Small intestine (tissue), 7 donors: ENCODE measurements at regions not wholly inside any gene's neighbourhood (a gene's known extent, or its start where the extent isn't known, plus 50 kb on each side); places are given as distances from the start of the nearest gene placed in this dataset.
"Not testable (repeated sequence)": the region's sequence is repeated elsewhere in the genome, so short reads cannot be mapped to it uniquely, and the experiment has no call there.

Experiments
- DNase-seq, 2 donors: peaks; one replicate each; pipeline versions ENCODE4 v3.0.0 to v3.0.0-alpha.2; 2013
- FAIRE-seq: peaks from 2 replicates; lab custom pipeline; 2012; peaks lifted over from hg19 to GRCh38; lab: Jason Lieb, UNC
- H3K27ac ChIP-seq, 3 donors: one replicate each; pipeline ENCODE4 v1.5.1; 2013; ENCODE audit warnings: low read length in 2 of 3, mild to moderate bottlenecking in 2 of 3, control low read depth in 1 of 3, inconsistent platforms in 1 of 3, low read depth in 1 of 3, moderate library complexity in 1 of 3
- H3K27me3 ChIP-seq, 3 donors: one replicate each; pipeline ENCODE4 v1.6.1; 2013; ENCODE audit warnings: low read length in 3 of 3, inconsistent platforms in 1 of 3; ENCODE audit not compliant: control insufficient read depth in 3 of 3, insufficient read depth in 3 of 3
- H3K36me3 ChIP-seq, 3 donors: one replicate each; pipeline ENCODE4 v1.6.1; 2013; ENCODE audit warnings: low read length in 3 of 3, inconsistent platforms in 1 of 3, low read depth in 1 of 3, mild to moderate bottlenecking in 1 of 3, moderate library complexity in 1 of 3; ENCODE audit not compliant: control insufficient read depth in 3 of 3, insufficient read depth in 2 of 3
- H3K4me1 ChIP-seq, 3 donors: one replicate each; pipeline ENCODE4 v1.6.1; 2013; ENCODE audit warnings: low read length in 2 of 3, inconsistent platforms in 1 of 3, low read depth in 1 of 3, mild to moderate bottlenecking in 1 of 3, moderate library complexity in 1 of 3; ENCODE audit not compliant: control insufficient read depth in 3 of 3, insufficient read depth in 2 of 3
- H3K4me3 ChIP-seq, 3 donors: one replicate each; pipeline ENCODE4 v1.5.1; 2013; ENCODE audit warnings: low read length in 3 of 3, control low read depth in 1 of 3, inconsistent platforms in 1 of 3, low read depth in 1 of 3, mild to moderate bottlenecking in 1 of 3, moderate library complexity in 1 of 3
- H3K9me3 ChIP-seq, 2 donors: one replicate each; pipeline ENCODE4 v1.6.1; 2013; ENCODE audit warnings: low read depth in 1 of 2, low read length in 1 of 2; ENCODE audit not compliant: control insufficient read depth in 2 of 2, insufficient read depth in 1 of 2
- WGBS, 3 donors: extraction: QIAGEN DNeasy Blood & Tissue Kit; methylation state at CpG; one replicate each; pipeline ENCODE4 v1.1.7; 2013; 5-methylcytosine and 5-hydroxymethylcytosine counted together
- donor health status: healthy with polysubstance abuse.
- donor health status: control.
- donor health status: control.
- donor health status: Bipolar disorder and iron deficiency.
- donor health status: healthy.

GRCh38 chr2:217360111-217360510, 500.2 kb upstream of the TNP1 start:
- peaks cover 0 to 3% (median 0%) of the 10 kb centered on the region in 3 donors for H3K27me3 ChIP-seq
- no peak overlapping the region for H3K4me3 ChIP-seq
- H3K4me1 ChIP-seq: peaks cover 0 to 5% (median 0%) of the 10 kb centered on the region in 3 donors
- H3K36me3 ChIP-seq: no peaks in the 10 kb centered on the region
- H3K9me3 ChIP-seq: no peaks in the 10 kb centered on the region
- FAIRE-seq (no peak), DNase-seq (no peak)
- no peak overlapping the region for H3K27ac ChIP-seq
- WGBS, 3 donors: 26 to 42% (median 28%) methylated on average over 2 of the region's 2 CpGs

- WGBS, 3 donors: 61 to 81% (median 65%) methylated on average over 8 of the region's 8 CpGs
- H3K4me1 ChIP-seq: peaks cover 0 to 5% (median 0%) of the 10 kb centered on the region in 3 donors
- no peak for FAIRE-seq
These were observed 498.2 kb upstream of the TNP1 start for GRCh38 chr2:217357886-217358620.

GRCh38 chr2:217356781-217357180, 496.9 kb upstream of the TNP1 start:
- Histone ChIP-seq H3K27me3 (peaks cover 0 to 3% (median 0%) of the 10 kb centered on the region in 3 donors), H3K4me1 (peaks cover 0 to 4% (median 0%) of the 10 kb centered on the region in 3 donors), H3K4me3 (no peak overlapping the region), H3K27ac (no peak overlapping the region), H3K36me3 (no peaks in the 10 kb centered on the region), H3K9me3 (no peaks in the 10 kb centered on the region)
- DNase-seq: no peak
- WGBS, 3 donors: 73 to 78% (median 75%) methylated on average over 7 of the region's 7 CpGs
- no peak for FAIRE-seq

More at GRCh38 chr2:217357886-217358620, 498.2 kb upstream of the TNP1 start:
- no peak overlapping the region for H3K4me3 ChIP-seq
- no peak overlapping the region for H3K27ac ChIP-seq
- no peaks in the 10 kb centered on the region for H3K36me3 ChIP-seq
- H3K27me3 ChIP-seq: peaks cover 0 to 3% (median 0%) of the 10 kb centered on the region in 3 donors
- no peaks in the 10 kb centered on the region for H3K9me3 ChIP-seq
- no peak for DNase-seq

GRCh38 chr2:217356142-217356541, 496.3 kb upstream of the TNP1 start:
- Histone ChIP-seq H3K4me1 (peaks cover 0 to 3% (median 0%) of the 10 kb centered on the region in 3 donors), H3K4me3 (no peak overlapping the region), H3K27me3 (peaks cover 0 to 3% (median 0%) of the 10 kb centered on the region in 3 donors), H3K36me3 (no peaks in the 10 kb centered on the region), H3K9me3 (no peaks in the 10 kb centered on the region), H3K27ac (no peak overlapping the region)
- WGBS, 3 donors: 39 to 89% (median 50%) methylated on average over 1 of the region's 1 CpG
- no peak for DNase-seq
- FAIRE-seq: no peak

- FAIRE-seq: no peak
- Histone ChIP-seq H3K4me3 (no peak overlapping the region), H3K27ac (no peak overlapping the region), H3K27me3 (no peaks in the 10 kb centered on the region), H3K36me3 (no peaks in the 10 kb centered on the region), H3K4me1 (peaks cover 0 to 3% (median 0%) of the 10 kb centered on the region in 3 donors), H3K9me3 (peaks cover 0 to 4% of the 10 kb centered on the region in 2 donors)
- WGBS, 3 donors: 77 to 94% (median 87%) methylated on average over 4 of the region's 4 CpGs
- no peak for DNase-seq
These were observed 493.7 kb upstream of the TNP1 start for GRCh38 chr2:217353591-217353990.

- no peaks in the 10 kb centered on the region for H3K36me3 ChIP-seq
- WGBS, 3 donors: 71 to 81% (median 74%) methylated on average over 5 of the region's 5 CpGs
- DNase-seq: no peak
- no peak for FAIRE-seq
- H3K27ac ChIP-seq: no peak overlapping the region
- H3K4me3 ChIP-seq: no peak overlapping the region
- H3K9me3 ChIP-seq: peaks cover 0 to 4% of the 10 kb centered on the region in 2 donors
- no peaks in the 10 kb centered on the region for H3K4me1 ChIP-seq
- no peaks in the 10 kb centered on the region for H3K27me3 ChIP-seq
These were observed 491.5 kb upstream of the TNP1 start for GRCh38 chr2:217351378-217351777.

GRCh38 chr2:217349251-217349650, 489.4 kb upstream of the TNP1 start:
- no peak for FAIRE-seq
- Histone ChIP-seq H3K9me3 (peaks cover 0 to 4% of the 10 kb centered on the region in 2 donors), H3K36me3 (no peaks in the 10 kb centered on the region), H3K27me3 (no peaks in the 10 kb centered on the region), H3K27ac (no peak overlapping the region), H3K4me3 (no peak overlapping the region), H3K4me1 (no peaks in the 10 kb centered on the region)
- no peak for DNase-seq
- 4 to 48% (median 37%) methylated on average over 1 of the region's 1 CpG for WGBS, 3 donors

GRCh38 chr2:217347630-217348029, 487.8 kb upstream of the TNP1 start:
- H3K36me3 ChIP-seq, H3K9me3 ChIP-seq, H3K4me3 ChIP-seq, FAIRE-seq, H3K4me1 ChIP-seq, H3K27me3 ChIP-seq, H3K27ac ChIP-seq, DNase-seq: not testable (repeated sequence)
- 5 to 23% (median 11%) methylated on average over 3 of the region's 3 CpGs for WGBS, 3 donors
